ENCODE measurements at regions not wholly inside any gene's neighbourhood (a gene's known extent, or its start where the extent isn't known, plus 50 kb on each side); places are given as distances from the start of the nearest gene placed in this dataset.

- TF ChIP-seq POLR2A (IDR thresholded peaks at IDR 0.05; ENCODE audit: low read depth, low read length) (no peak), TAF1 (IDR thresholded peaks at IDR 0.05; ENCODE audit: borderline replicate concordance, low read depth, low read length) (no peak), POLR2AphosphoS5 (IDR thresholded peaks at IDR 0.05; ENCODE audit: low read depth, low read length) (no peak)
Observed at GRCh38 chr3:27646896-27647295, 75.2 kb downstream of the EOMES start.

Data from GM12892 (cell line).